Neural progenitor cell (in vitro differentiated cells): ENCODE measurements at regions not wholly inside any gene's neighbourhood (a gene's known extent, or its start where the extent isn't known, plus 50 kb on each side); places are given as distances from the start of the nearest gene placed in this dataset.

ENCODE experiments used
- DNase-seq: peaks from one replicate; pipeline ENCODE4 v3.0.0-alpha.2; 2016; ENCODE audit warnings: low spot score
- H2AFZ ChIP-seq: fragments of 200-600 bp; sonication (generic); replicated peaks from 2 replicates; pipeline ENCODE4 v1.6.1; 2016; ENCODE audit warnings: antibody characterized with exemption
- H3F3A ChIP-seq: fragments of 200-600 bp; sonication (generic); 2 replicates; pipeline ENCODE4 v1.6.1; 2016; ENCODE audit warnings: antibody characterized with exemption, low read depth
- H3K27ac ChIP-seq: fragments of 200-600 bp; sonication (generic); 2 replicates; pipeline ENCODE4 v1.5.1; 2016; ENCODE audit warnings: mild to moderate bottlenecking
- H3K27me3 ChIP-seq: fragments of 200-600 bp; sonication (generic); 2 replicates; pipeline ENCODE4 v1.6.1; 2016; ENCODE audit warnings: mild to moderate bottlenecking, moderate library complexity
- H3K36me3 ChIP-seq: fragments of 200-600 bp; sonication (generic); 2 replicates; pipeline ENCODE4 v1.5.1; 2016
- H3K4me1 ChIP-seq: fragments of 200-600 bp; sonication (generic); 2 replicates; pipeline ENCODE4 v1.6.1; 2016; ENCODE audit warnings: mixed run types
- H3K4me2 ChIP-seq: fragments of 200-600 bp; sonication (generic); 2 replicates; pipeline ENCODE4 v1.6.1; 2016
- H3K4me3 ChIP-seq: fragments of 200-600 bp; sonication (generic); 2 replicates; pipeline ENCODE4 v1.5.1; 2016
- H3K79me2 ChIP-seq: fragments of 200-600 bp; sonication (generic); 2 replicates; pipeline ENCODE4 v1.6.1; 2016; ENCODE audit warnings: low read depth
- H3K9ac ChIP-seq: fragments of 200-600 bp; sonication (generic); 2 replicates; pipeline ENCODE4 v1.6.1; 2016
- H3K9me3 ChIP-seq: fragments of 200-600 bp; sonication (generic); 2 replicates; pipeline ENCODE4 v1.5.1; 2016; ENCODE audit warnings: low read depth
- H4K20me1 ChIP-seq: fragments of 200-600 bp; sonication (generic); 2 replicates; pipeline ENCODE4 v1.6.1; 2016; ENCODE audit warnings: low read depth
- H3K27ac Mint-ChIP-seq: 3 replicates; pipeline ENCODE4 v1.8.0; 2021; ENCODE audit warnings: mixed read lengths
- H3K27me3 Mint-ChIP-seq: 2 replicates; pipeline ENCODE4 v1.8.0; 2022; ENCODE audit warnings: low read depth, mild to moderate bottlenecking, inconsistent platforms, moderate library complexity, mixed read lengths; ENCODE audit not compliant: insufficient read depth
- H3K36me3 Mint-ChIP-seq: 3 replicates; pipeline ENCODE4 v1.8.0; 2021; ENCODE audit warnings: mixed read lengths
- H3K4me1 Mint-ChIP-seq: 3 replicates; pipeline ENCODE4 v1.8.0; 2021; ENCODE audit warnings: mixed read lengths
- H3K4me3 Mint-ChIP-seq: 3 replicates; pipeline ENCODE4 v1.8.0; 2021; ENCODE audit warnings: mild to moderate bottlenecking, moderate library complexity, mixed read lengths
- H3K9me3 Mint-ChIP-seq: 3 replicates; pipeline ENCODE4 v1.8.0; 2020; ENCODE audit warnings: mixed read lengths
- CTCF ChIP-seq: fragments of 200-600 bp; sonication (generic); IDR thresholded peaks from 2 replicates; pipeline ENCODE4 v1.5.1; 2017; ENCODE audit warnings: antibody characterized with exemption, mild to moderate bottlenecking
- EZH2 ChIP-seq: fragments of 200-600 bp; sonication (generic); IDR thresholded peaks from 2 replicates; pipeline ENCODE4 v1.6.1; 2017; ENCODE audit warnings: antibody characterized with exemption, mild to moderate bottlenecking, moderate library complexity
- EZH2phosphoT487 ChIP-seq: fragments of 200-600 bp; sonication (generic); IDR thresholded peaks from 2 replicates; pipeline ENCODE4 v1.6.1; 2017; ENCODE audit warnings: antibody characterized with exemption

DNA sequence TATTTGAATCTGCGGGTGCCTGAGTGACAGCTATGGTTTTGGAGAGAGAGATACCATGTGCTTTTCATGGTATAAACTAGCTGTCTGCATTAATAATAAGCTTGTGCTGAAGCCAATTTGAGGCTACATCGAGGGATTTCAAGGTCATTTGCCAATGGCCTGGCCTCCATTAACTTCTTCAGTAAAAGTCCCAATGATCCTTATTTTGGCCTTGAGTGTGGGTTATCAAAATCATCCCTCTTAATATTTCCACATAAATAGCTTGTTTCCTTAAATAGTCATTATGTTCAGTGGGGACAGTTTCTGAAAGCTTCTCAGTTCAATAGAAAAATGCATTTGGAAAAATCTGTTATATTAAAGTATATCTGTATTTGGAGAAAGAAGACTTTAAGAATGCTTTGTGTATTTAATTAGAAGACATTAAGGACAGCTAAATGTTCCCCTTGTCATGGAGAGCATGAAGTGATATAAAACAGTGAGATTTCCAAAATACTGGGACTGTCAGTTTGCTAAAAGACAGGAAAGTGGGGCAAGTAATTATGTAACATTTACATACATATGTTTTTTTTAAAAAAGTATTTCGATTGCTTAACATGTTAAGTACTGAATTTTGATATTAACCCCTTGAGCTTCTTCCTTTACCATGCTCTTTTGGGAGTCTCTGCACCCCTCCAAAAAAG is 355.5 kb upstream of the ZEB2 start:
- H3K4me3 ChIP-seq, result no peak overlapping the region
- TF ChIP-seq CTCF (no peak), EZH2phosphoT487 (no peak), EZH2 (no peak)
- H3K4me2 ChIP-seq, result no peak overlapping the region
- Mint-ChIP-seq H3K9me3 (no peaks in the 10 kb centered on the region), H3K27ac (no peak overlapping the region), H3K4me3 (no peak overlapping the region), H3K4me1 (no peaks in the 10 kb centered on the region), H3K36me3 (no peaks in the 10 kb centered on the region), H3K27me3 (peaks cover 4% of the 10 kb centered on the region)
- peaks cover 10% of the 10 kb centered on the region for H3K4me1 ChIP-seq
- no peaks in the 10 kb centered on the region for H3F3A ChIP-seq
- no peak overlapping the region for H3K27ac ChIP-seq
- no peak for DNase-seq
- H3K9ac ChIP-seq, result no peak overlapping the region
- H4K20me1 ChIP-seq, result no peaks in the 10 kb centered on the region
- H3K79me2 ChIP-seq, result no peaks in the 10 kb centered on the region
- H3K36me3 ChIP-seq, result no peaks in the 10 kb centered on the region
- no peaks in the 10 kb centered on the region for H3K9me3 ChIP-seq
- H3K27me3 ChIP-seq, result no peaks in the 10 kb centered on the region
- H2AFZ ChIP-seq, result no peak overlapping the region

GRCh38 chr2:144865670-144866069 is 345.8 kb upstream of the ZEB2 start:
- no peak for DNase-seq
- no peaks in the 10 kb centered on the region for H3K36me3 ChIP-seq
- H3K27ac ChIP-seq, result no peak overlapping the region
- no peak overlapping the region for H3K4me3 Mint-ChIP-seq
- no peaks in the 10 kb centered on the region for H3K9me3 Mint-ChIP-seq
- H3F3A ChIP-seq, result no peaks in the 10 kb centered on the region
- H3K4me2 ChIP-seq, result no peak overlapping the region
- peaks cover 5% of the 10 kb centered on the region for H3K4me1 ChIP-seq
- no peak for TF ChIP-seq EZH2
- H3K4me3 ChIP-seq, result no peak overlapping the region
- no peak overlapping the region for H3K9ac ChIP-seq
- no peak overlapping the region for H3K27ac Mint-ChIP-seq
- H3K27me3 ChIP-seq, result no peaks in the 10 kb centered on the region
- H3K27me3 Mint-ChIP-seq, result no peaks in the 10 kb centered on the region
- no peaks in the 10 kb centered on the region for H3K36me3 Mint-ChIP-seq
- no peaks in the 10 kb centered on the region for H4K20me1 ChIP-seq
- no peaks in the 10 kb centered on the region for H3K79me2 ChIP-seq
- H3K4me1 Mint-ChIP-seq, result no peaks in the 10 kb centered on the region
- no peaks in the 10 kb centered on the region for H3K9me3 ChIP-seq
- no peak overlapping the region for H2AFZ ChIP-seq

DNA sequence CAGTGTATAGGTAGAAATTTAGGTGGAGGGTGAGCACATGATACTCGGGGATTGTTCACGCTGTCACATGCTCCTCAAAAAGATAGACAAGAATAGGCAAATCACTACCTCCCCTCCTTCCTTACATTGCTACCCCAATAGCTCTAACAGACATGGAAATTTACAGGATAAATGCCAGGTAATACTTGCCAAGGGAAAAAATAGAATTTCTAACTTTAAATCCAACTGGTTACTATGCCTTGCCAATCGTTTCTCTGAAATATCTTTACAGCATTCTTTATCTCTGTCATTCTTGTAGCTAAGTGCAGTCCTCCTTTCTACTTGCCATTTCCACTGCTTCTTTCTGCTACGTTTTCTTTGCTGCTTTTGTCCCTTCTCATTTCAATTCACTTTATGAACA is 339.8 kb upstream of the ZEB2 start:
- H3K27me3 Mint-ChIP-seq, result no peaks in the 10 kb centered on the region
- H2AFZ ChIP-seq, result no peak overlapping the region
- no peaks in the 10 kb centered on the region for H3K9me3 Mint-ChIP-seq

More for the DNA sequence above, 339.8 kb upstream of the ZEB2 start:
- Histone ChIP-seq H3K4me1 (no peaks in the 10 kb centered on the region), H3F3A (no peaks in the 10 kb centered on the region), H3K79me2 (no peaks in the 10 kb centered on the region), H3K27me3 (no peaks in the 10 kb centered on the region), H3K4me2 (no peak overlapping the region), H4K20me1 (no peaks in the 10 kb centered on the region), H3K4me3 (no peak overlapping the region), H3K27ac (no peak overlapping the region), H3K9ac (no peak overlapping the region), H3K9me3 (no peaks in the 10 kb centered on the region), H3K36me3 (no peaks in the 10 kb centered on the region)
- DNase-seq, result no peak
- no peak overlapping the region for H3K4me3 Mint-ChIP-seq
- H3K27ac Mint-ChIP-seq, result no peak overlapping the region
- peaks cover 10% of the 10 kb centered on the region for H3K4me1 Mint-ChIP-seq
- TF ChIP-seq CTCF (no peak), EZH2 (no peak), EZH2phosphoT487 (no peak)
- H3K36me3 Mint-ChIP-seq, result no peaks in the 10 kb centered on the region
